Panc1 (cell line): ENCODE measurements at regions not wholly inside any gene's neighbourhood (a gene's known extent, or its start where the extent isn't known, plus 50 kb on each side); places are given as distances from the start of the nearest gene placed in this dataset.

Source experiments
- ATAC-seq: fragments of 200-7000 bp; cut with Tn5 transposase; 2 replicates; pipeline ENCODE4 v1.9.1; 2020; ENCODE audit warnings: mild to moderate bottlenecking, moderate library complexity
- BruUV-seq: library from RNA; stranded (reverse); fragments of 400-500 nt; replicated peaks from 2 replicates; lab custom pipeline; 2021; lab: Mats Ljungman, UMichigan
- CTCF ChIA-PET: fragments of 300-600 bp; sonication (Branson Sonifier 250); formaldehyde crosslinking; loops from one replicate; lab custom pipeline; 2022; ENCODE audit warnings: antibody characterized with exemption; lab: Charles Lee
- POLR2A ChIA-PET: fragments of 300-600 bp; sonication (Branson Sonifier 250); formaldehyde crosslinking; loops from one replicate; lab custom pipeline; 2022; ENCODE audit warnings: antibody characterized with exemption; lab: Charles Lee
- DNase-seq: peaks from one replicate; pipeline ENCODE4 v3.0.0-alpha.2; 2010; ENCODE audit warnings: low read depth, low spot score
- H3K27ac ChIP-seq: 2 replicates; pipeline ENCODE4 v1.5.1; 2011; ENCODE audit warnings: mild to moderate bottlenecking, low read length, inconsistent platforms
- H3K27me3 ChIP-seq: fragments of 200-500 bp; sonication (Bioruptor generic); 2 replicates; pipeline ENCODE4 v1.6.0; 2014; ENCODE audit warnings: low read length, inconsistent platforms; ENCODE audit not compliant: control insufficient read depth, insufficient read depth
- H3K36me3 ChIP-seq: fragments of 200-500 bp; sonication (Bioruptor generic); 2 replicates; pipeline ENCODE4 v1.5.1; 2014; ENCODE audit warnings: inconsistent platforms, mild to moderate bottlenecking, low read length, moderate library complexity; ENCODE audit not compliant: control insufficient read depth, insufficient read depth
- H3K4me1 ChIP-seq: 2 replicates; pipeline ENCODE4 v1.5.1; 2011; ENCODE audit warnings: inconsistent platforms, mild to moderate bottlenecking, low read length, moderate library complexity; ENCODE audit not compliant: control insufficient read depth, insufficient read depth
- H3K4me3 ChIP-seq, 2 experiments: 2 replicates each; pipeline ENCODE4 v1.5.1; 2011 to 2012; ENCODE audit warnings: low read depth in 2 of 2, low read length in 2 of 2, mild to moderate bottlenecking in 2 of 2, inconsistent platforms in 1 of 2, moderate library complexity in 1 of 2
- H3K9me3 ChIP-seq: fragments of 200-500 bp; sonication (Bioruptor generic); 2 replicates; pipeline ENCODE4 v1.5.1; 2014; ENCODE audit warnings: low read depth, mild to moderate bottlenecking, inconsistent platforms, low read length, moderate library complexity; ENCODE audit not compliant: control insufficient read depth, insufficient read depth
- POLR2AphosphoS5 ChIP-seq: IDR thresholded peaks from 2 replicates; pipeline ENCODE4 v1.6.1; 2012; ENCODE audit warnings: mild to moderate bottlenecking, low read depth, low read length, moderate library complexity
- SIN3A ChIP-seq: IDR thresholded peaks from 2 replicates; pipeline ENCODE4 v1.6.1; 2012; ENCODE audit warnings: low read depth, mild to moderate bottlenecking, low read length, moderate library complexity, borderline replicate concordance; ENCODE audit not compliant: insufficient read depth
- TCF7L2 ChIP-seq: IDR thresholded peaks from 2 replicates; pipeline ENCODE4 v1.6.1; 2011; ENCODE audit warnings: mild to moderate bottlenecking, low read depth, low read length, inconsistent platforms
- in situ Hi-C: cut with HindIII; loops from 2 replicates; pipeline ENCODE4 v1.10.0; 2016; ENCODE audit warnings: low sequenced_read_pairs, low pct_unique_long_range_greater_than_20kb
- intact Hi-C: fragments of 100-400 bp; cut with micrococcal nuclease; formaldehyde crosslinking; loops from one replicate; pipeline ENCODE4 v1.10.0; 2022; ENCODE audit not compliant: unreplicated experiment
- TF ChIP-seq, protein P1 (sequence below): fragments of 450-650 bp; IDR thresholded peaks from 2 replicates; pipeline ENCODE4 v1.5.1; 2017; ENCODE audit warnings: mild to moderate bottlenecking
- TF ChIP-seq, protein P2 (sequence below), 2 experiments: IDR thresholded peaks; 2 replicates each; pipeline ENCODE4 v1.6.1; 2011 to 2012; ENCODE audit warnings: low read depth in 2 of 2, control low read depth in 1 of 2, low read length in 1 of 2, mild to moderate bottlenecking in 1 of 2, moderate library complexity in 1 of 2; ENCODE audit not compliant: insufficient read depth in 1 of 2

- no peak overlapping the region for H3K4me3 ChIP-seq
- no peaks in the 10 kb centered on the region for H3K4me1 ChIP-seq
- ATAC-seq (no peak), DNase-seq (no peak)
- H3K36me3 ChIP-seq, result no peaks in the 10 kb centered on the region
- TF ChIP-seq, protein P1, sequence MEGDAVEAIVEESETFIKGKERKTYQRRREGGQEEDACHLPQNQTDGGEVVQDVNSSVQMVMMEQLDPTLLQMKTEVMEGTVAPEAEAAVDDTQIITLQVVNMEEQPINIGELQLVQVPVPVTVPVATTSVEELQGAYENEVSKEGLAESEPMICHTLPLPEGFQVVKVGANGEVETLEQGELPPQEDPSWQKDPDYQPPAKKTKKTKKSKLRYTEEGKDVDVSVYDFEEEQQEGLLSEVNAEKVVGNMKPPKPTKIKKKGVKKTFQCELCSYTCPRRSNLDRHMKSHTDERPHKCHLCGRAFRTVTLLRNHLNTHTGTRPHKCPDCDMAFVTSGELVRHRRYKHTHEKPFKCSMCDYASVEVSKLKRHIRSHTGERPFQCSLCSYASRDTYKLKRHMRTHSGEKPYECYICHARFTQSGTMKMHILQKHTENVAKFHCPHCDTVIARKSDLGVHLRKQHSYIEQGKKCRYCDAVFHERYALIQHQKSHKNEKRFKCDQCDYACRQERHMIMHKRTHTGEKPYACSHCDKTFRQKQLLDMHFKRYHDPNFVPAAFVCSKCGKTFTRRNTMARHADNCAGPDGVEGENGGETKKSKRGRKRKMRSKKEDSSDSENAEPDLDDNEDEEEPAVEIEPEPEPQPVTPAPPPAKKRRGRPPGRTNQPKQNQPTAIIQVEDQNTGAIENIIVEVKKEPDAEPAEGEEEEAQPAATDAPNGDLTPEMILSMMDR, result no peak
- TF ChIP-seq POLR2AphosphoS5 (no peak), TCF7L2 (no peak), SIN3A (no peak)
- TF ChIP-seq, protein P2, sequence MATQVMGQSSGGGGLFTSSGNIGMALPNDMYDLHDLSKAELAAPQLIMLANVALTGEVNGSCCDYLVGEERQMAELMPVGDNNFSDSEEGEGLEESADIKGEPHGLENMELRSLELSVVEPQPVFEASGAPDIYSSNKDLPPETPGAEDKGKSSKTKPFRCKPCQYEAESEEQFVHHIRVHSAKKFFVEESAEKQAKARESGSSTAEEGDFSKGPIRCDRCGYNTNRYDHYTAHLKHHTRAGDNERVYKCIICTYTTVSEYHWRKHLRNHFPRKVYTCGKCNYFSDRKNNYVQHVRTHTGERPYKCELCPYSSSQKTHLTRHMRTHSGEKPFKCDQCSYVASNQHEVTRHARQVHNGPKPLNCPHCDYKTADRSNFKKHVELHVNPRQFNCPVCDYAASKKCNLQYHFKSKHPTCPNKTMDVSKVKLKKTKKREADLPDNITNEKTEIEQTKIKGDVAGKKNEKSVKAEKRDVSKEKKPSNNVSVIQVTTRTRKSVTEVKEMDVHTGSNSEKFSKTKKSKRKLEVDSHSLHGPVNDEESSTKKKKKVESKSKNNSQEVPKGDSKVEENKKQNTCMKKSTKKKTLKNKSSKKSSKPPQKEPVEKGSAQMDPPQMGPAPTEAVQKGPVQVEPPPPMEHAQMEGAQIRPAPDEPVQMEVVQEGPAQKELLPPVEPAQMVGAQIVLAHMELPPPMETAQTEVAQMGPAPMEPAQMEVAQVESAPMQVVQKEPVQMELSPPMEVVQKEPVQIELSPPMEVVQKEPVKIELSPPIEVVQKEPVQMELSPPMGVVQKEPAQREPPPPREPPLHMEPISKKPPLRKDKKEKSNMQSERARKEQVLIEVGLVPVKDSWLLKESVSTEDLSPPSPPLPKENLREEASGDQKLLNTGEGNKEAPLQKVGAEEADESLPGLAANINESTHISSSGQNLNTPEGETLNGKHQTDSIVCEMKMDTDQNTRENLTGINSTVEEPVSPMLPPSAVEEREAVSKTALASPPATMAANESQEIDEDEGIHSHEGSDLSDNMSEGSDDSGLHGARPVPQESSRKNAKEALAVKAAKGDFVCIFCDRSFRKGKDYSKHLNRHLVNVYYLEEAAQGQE (IDR thresholded peaks at IDR 0.05; ENCODE audit: insufficient read depth in 1 of 2, low read depth in 2 of 2, low read length in 1 of 2), result no peak
- ChIA-PET POLR2A (no interaction called here), CTCF (no interaction called here)
- H3K9me3 ChIP-seq, result no peaks in the 10 kb centered on the region
- no peaks in the 10 kb centered on the region for H3K27me3 ChIP-seq
- no peak overlapping the region for H3K27ac ChIP-seq
- in situ Hi-C loops, result no loop called here
- intact Hi-C loops, result no loop called here
- no TSS peak for BruUV-seq
Observed at GRCh38 chr9:106383072-106383471, 479.9 kb upstream of the ZNF462 start.

DNA sequence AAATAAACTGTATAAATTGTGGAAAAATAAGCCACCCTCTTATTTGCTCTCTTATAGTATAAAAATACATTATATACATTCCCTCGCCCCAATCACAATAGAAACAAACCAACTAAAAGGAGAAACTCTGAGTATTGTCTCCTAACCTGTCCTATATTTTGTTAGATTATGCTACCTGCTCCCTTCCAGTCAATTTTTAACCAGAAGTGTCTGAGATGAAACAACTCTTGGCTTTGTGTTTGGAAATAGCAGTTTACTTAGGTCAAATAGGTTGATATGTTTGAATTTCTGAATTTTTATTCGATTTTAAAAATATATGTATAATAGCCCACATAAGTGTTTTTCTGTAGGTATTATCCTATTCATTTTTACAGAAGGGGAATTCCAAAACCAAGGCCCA is 475.0 kb upstream of the ZNF462 start:
- Histone ChIP-seq H3K4me1 (no peaks in the 10 kb centered on the region), H3K27me3 (no peaks in the 10 kb centered on the region), H3K36me3 (no peaks in the 10 kb centered on the region), H3K9me3 (no peaks in the 10 kb centered on the region), H3K4me3 (no peak overlapping the region), H3K27ac (no peak overlapping the region)
- TF ChIP-seq SIN3A, result no peak
- TF ChIP-seq, protein P1, result no peak
- TF ChIP-seq TCF7L2, result no peak
- intact Hi-C loops, result no loop called here
- DNase-seq (no peak), ATAC-seq (no peak)
- BruUV-seq, result no TSS peak
- ChIA-PET CTCF (no interaction called here), POLR2A (no interaction called here)
- in situ Hi-C loops, result no loop called here
